Activated CD4-positive, alpha-beta T cell treated with anti-CD3 and anti-CD28 coated beads, Interleukin-10, Interleukin-2, amounts not matched to agents 100 ng/mL and 50 ng/mL, durations not matched to agents 16 hours and 8 hours (primary cell): ENCODE measurements at regions not wholly inside any gene's neighbourhood (a gene's known extent, or its start where the extent isn't known, plus 50 kb on each side); places are given as distances from the start of the nearest gene placed in this dataset.

Source experiments
- DNase-seq: peaks from one replicate; pipeline ENCODE4 v3.0.0-alpha.2; 2020

DNA sequence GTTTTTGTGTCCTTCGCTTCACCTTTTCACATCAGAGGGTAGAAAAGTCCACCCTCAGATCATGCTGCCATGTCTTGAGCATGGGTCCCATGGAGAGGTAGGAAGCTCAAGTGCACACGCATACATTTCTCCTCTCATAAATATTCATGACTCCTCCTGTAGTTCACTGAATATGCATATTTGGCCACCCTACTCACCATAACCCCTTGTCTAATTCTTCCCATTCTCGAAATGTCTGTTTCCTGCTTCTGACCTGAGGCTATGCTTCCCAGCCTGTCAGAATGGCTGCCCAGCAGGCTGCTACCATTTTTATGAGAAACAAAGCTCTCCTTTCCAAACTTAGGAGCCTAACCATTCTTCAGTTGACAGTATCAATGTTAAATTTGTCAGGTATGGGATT is 86.5 kb downstream of the ADRA2C start:
- DNase-seq, result no peak

DNA sequence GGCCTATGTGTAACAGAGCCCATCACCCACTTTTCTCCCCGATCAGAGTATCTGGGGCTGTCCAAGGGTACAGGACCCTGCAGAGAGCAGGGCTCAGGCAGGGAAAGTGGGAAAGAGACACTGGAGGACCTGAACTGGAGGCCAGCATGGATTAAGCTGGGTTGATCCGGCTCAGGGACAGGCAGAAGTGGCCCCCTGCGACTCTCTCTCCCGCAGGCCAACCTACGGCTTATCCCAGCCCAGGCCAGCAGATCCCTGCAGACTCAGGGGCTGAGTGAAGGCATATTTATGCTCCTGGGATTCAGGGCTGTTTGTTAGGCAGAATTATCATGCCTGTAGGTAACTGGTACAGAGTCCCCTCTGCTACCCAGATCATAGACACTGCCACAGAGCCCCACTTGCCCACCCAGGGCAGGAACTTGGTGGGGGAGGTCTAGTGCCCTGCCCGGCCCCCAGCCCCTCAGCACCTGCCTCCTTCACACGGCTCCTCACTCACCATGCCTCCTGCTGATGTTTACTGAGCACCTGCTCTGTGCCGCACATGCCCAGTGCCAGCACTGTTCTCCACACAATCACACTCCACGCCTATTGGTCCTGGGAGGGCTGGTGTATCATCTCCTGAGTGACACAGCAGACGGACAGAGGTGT is 87.3 kb downstream of the ADRA2C start:
- DNase-seq, result no peak

DNA sequence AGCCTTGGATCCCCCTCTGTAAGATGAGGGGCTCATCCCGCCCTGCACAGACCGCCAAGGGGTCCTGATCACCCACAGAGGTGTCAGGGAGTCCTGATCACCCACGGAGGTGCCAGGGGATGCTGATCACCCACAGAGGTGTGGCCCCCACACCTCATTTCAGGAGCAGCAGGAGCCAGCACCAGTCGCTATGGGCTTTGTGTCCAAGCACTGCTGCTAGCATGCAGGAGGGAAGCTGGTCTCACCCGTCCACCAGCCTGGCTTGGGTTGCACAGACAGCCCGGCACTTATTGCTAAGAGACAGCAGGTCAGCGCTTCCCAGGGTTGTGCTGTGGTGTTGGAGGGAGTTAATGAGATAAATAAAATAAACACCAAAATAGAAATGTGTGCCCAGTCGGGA is 88.5 kb downstream of the ADRA2C start:
- no peak for DNase-seq

DNA sequence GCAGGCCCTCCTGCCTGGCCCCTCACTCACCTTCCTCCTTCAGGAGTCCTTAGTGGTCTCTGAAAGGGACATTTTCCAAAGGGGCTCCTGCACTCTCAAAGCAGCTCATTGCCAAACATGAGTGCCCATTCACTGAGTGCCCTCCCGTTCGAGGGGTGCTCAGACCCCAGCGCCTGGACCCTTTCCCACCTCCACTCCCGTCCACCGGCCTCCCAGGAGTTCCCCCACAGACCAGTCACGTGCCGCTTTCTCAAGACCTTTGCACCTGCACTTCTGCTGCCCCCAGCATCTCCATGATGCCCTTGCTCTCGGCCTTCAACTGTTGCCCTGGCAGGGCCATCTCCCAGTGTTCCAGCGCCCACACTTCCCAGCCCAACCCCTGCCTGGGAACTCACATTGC is 89.5 kb downstream of the ADRA2C start:
- DNase-seq, result no peak

DNA sequence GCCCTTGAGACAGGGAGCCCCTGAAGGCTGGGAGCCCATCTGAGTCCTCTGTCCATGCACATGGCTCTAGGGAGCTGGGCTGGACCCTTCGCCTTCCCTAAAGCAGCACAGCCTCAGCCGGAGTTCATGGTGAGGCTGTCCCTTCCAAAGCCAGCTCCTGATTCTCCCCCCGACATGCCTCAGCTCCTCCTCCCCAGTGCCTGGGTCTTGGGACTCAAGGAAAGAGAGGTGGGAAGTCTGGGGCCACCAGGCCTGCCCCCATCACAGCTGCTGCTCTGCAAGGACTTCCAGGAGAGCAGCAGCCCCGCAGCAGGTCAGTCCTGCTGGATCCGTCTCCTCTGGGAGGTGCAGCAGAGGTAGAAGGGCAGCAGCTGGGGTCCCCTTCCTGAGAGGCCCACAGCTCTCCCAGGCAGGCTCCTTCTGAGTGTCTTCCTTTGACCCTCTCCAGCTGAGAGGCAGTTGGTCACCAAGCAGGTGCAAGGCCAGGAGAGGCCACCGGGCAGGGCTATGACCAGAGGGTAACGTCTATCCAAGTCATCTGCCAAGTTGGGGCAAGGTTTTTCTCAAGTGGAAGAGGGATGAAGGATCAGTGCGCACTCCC is 90.5 kb downstream of the ADRA2C start:
- no peak for DNase-seq

DNA sequence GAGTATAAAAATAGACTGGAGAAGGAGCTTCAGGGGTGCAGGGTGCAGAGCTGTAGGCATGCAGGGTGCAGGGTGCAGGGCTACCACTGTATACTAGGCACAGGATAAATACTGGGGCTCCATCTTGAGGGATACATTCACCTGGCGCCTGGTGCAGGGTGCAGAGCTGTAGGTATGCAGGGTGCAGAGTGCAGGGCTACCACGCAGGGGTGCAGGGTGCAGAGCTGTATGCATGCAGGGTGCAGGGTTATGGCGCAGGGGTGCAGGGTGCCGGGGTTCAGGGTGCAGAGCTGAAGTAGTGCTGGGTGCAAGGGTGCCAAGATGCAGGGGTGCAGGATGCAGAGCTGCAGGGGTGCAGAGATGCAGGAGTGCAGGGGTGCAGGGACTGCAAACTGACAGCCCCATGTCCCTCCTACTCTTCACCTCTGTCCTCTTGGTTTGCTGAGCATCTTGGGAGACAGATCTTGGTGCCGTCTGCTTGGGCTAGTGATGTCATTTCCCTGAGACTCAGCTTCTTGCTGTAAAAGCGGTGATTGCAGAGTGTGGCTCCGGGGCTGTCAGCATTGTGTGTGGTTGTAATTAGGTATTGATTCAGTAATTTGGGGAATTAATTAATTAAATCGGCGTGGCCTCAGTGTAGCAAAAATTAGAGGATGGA is 91.2 kb downstream of the ADRA2C start:
- no peak for DNase-seq

DNA sequence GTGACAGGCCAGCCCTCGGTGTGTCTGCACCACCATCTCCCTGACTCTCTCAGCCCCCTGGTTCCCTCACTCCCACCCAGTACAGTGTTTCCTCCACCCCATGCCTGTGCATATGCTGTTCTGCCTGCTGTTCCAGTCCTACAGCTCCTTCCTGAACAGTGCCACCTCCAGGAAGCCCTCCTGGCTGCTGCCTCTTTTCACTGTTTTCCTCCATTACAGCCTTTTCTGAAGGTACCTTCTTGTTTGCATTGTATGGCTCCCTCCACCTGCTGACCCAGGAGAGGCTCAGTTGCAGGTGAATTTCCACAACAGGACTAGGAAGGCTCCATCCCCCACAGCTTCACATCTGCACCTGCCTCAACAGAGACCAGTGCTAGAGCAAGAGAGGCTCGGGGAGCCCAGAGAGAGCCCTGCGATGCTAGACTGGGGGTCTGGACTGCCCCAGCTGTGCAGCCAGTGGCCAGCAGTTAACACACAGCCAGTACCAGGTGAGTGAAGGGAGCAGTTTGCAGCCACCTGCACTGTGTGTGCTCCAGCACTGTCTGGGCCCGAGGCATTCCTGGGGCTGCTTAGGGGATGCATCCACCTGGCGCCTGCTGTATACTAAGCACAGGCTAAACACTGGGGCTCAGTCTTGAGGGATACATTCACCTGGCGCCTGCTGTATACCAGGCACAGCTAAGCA is 92.0 kb downstream of the ADRA2C start:
- no peak for DNase-seq

DNA sequence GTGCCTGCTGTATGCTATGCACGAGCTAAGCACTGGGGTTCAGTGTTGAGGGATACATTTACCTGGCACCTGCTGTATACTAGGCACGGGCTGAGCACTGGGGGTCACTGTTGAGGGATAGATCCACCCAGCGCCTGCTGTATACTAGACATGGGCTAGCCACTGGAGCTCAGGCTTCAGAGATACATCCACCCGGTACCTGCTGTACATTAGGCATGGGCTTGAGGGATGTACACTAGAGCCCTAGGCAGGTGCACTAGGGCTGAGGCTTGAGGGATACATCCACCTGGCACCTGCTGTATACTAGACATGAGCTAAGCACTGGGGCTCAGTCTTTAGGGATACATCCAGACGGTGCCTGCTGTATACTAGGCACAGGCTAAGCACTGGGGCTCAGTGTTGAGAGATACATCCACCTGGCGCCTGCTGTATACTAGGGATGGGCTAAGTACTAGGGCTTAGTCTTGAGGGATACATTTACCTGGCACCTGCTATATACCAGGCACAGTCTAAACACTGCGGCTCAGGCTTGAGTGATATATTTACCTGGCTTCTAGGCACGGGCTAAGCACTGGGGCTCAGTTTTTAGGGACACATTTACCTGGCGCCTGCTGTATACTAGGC is 92.7 kb downstream of the ADRA2C start:
- no peak for DNase-seq

DNA sequence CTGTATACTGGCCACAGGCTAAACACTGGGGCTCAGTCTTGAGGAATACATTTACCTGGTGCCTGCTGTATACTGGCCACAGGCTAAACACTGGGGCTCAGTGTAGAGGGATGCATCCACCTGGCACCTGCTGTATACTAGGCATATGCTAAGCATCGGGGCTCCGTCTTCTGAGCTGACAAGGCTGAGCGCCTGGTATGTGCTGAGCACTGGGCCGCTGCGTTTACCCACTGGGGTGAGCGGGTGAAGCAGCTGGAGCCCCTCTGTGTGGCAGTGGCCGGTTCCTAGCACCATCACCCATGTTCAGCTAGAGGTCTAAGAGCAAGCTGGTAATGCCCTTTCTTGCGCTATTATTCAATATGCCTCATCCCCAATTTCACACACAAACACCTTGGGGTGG is 93.4 kb downstream of the ADRA2C start:
- no peak for DNase-seq

DNA sequence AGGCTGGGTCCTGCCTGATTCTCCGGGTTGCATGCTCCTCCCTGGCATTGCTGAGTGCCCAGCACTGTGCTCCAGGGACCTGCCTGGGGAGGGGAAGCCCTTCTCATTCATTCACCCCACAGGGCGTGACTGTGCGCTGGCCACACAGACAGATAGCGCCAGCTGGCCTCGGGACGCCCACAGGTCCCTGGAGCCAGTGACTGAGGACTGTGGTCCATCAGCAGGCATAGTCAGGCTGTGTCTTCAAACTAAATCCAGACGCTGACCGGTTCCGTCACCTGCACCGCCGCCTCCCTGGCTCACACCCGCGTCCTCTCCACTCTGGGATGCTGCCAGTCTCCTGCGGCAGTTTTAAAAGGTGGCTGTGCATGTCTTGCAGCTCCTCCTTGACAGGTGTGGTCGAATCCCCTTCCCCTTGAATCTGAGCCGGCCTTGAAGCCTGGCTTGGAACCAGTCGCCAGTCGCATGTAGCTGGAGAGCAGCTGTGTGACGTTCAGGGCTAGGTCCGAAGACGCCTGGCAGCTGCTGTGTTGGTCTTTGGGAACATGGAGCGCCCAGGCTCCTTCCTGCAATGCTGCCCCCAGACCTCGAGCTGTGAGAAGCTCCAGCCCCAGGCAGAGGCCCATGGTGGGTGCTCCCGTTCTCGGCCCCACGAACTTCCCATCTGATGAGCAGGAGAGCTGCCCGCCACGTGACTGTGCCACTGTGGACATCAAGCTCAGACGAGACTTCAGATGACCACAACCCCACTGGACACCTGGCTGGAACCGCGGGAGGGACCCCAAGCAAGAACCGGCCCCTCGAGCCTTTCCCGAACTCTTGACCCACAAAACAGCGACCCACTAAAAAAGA is 94.1 kb downstream of the ADRA2C start:
- no peak for DNase-seq

DNA sequence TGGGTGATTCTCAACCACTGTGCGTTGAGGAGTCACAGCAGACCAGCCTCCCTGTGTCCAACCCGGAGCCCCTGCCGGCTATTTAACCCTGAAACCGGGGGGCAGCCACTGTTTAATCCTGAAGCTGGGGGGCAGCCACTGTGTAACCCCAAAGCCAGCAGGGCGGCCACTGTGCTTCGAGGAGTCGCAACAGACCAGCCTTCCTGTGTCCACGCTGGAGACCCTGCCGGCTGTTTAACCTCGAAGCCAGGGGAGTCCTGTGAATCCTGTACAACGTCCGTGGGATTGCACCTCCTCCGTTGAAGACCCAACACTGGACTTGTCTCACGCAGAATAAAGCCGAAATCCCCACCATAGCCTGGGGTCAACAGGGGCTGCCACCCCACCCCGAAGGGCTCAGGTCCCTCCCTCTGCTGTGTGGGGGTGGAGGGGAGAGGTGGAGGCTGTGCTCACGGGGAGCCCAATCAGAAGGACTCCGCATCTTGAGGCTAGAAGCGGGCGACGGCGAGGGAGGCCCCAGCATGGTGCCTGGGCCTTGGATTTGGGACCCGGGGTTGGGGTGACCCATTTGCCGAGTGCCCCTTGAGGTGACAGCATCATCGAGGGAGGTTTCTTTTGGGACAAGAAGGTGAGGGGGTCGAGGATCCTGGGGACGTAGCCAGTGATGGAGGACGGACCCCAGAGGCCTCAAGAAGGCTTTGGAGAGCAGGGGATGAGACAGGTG is 94.9 kb downstream of the ADRA2C start:
- DNase-seq, result no peak

DNA sequence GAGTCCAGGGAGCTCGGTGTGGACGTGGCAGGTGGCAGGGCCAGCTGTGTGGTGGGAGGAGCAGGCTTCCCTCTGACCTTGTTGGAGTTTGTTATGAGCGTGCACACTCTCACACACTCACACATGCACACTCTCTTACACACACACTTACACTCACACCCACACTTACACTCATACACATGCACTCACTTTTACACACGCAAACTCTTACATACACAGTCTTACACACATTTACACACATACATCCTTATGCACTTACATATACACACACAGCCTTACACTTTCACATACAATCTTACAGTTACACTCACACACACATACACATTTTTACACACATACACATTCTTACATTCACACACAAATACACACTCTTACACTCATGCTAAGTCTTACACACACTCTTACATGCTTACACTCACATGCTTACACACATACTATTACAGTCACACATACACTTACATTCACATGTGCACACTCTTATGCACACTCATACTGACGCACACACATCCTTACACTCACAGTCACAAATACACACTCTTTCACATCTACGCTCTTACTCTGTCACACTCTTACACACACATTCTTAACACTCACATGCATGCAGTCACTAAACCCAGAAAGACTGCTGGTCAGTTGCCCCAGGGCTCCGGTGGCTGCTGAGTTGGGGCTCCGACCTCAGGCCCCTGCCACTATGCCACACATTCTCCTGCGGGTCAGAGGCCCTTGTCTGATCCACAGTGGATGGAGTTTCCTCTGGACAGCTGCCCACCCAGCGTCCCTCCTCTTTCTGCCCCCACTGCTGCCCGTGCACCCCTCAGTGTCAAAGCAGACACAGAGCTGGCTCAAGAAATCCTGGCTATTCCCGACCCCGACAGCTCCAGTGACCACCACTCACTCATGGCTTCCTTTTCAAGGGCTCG is 95.8 kb downstream of the ADRA2C start:
- DNase-seq, result no peak

DNA sequence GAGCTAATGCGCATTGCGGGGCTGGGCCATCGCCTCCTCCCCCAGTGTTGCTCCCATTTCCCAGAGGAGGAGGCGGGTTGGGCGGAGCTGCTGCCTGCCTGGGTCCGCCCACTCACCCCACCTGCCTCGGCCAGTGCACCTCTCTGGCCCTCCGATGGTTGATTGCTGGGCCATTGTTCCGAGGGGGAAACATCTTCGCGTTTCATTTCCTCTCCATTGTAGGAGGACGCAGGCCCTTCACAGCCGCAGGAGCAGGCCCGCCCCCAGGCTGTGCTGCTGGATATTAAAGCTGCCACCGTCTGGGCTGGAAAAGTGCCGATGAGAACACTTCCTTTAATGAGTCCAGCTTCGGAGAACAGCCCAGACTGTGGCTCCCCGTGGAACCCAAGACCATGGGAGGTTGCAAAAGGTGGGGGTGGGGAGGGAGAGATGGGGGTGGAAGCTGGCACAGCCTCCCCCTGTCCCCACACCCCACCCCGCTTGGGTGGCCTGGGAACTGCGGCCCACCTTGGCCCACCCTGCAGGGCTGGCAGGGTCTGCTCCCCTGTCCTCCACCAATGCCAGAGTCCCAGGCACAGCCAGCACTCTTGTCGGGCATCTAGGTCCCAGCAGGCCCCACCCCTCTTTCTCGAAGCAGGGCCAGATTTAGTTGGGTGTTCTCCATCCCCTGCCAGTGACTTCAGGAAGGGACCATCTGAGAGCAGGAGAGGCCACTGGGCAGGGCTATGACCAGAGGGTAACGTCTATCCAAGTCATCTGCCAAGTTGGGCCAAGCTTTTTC is 96.6 kb downstream of the ADRA2C start:
- DNase-seq, result no peak

DNA sequence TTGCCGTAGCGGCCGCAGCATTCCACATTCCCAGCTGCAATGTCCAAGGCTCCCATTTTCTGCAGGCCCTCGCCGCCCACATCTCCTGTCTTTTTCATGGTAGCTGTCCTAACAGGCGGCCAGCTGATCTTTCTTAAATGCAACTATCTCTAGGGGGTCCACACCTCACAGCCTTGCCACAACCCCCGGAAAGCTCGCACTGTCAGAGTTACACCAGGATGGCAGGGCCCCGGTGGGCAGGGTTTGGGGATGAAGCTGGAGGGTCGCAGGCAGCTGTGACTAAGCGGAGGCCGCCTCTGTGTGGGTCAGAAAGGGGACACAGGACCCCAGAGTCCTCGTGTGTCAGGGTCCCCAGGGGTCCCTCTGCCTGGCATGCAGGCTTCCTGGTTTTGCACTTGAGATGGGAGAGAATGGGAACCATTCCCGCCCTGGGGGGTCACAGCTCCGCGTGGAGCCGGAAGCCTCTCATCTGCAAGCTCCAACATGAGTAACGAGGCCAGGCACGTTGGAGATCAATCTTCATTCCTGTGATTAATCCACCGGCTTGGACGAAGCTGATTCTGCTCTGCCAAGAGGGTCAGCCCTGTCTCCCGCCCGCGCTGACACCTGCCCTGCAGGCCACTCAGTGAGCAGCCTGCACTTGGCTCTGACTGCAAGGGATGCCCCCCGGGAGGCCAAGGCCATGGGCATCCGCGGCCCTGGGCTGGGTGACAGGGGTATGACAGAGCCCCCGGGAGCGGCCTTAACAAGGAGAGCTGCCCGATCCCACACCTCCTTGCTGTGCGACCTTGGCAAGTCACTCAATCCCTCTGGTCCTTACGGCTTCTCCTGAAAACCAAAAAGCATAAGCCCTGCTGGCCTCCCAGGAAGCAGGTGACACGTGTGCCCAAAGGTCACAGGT is 97.9 kb downstream of the ADRA2C start:
- DNase-seq, result no peak

DNA sequence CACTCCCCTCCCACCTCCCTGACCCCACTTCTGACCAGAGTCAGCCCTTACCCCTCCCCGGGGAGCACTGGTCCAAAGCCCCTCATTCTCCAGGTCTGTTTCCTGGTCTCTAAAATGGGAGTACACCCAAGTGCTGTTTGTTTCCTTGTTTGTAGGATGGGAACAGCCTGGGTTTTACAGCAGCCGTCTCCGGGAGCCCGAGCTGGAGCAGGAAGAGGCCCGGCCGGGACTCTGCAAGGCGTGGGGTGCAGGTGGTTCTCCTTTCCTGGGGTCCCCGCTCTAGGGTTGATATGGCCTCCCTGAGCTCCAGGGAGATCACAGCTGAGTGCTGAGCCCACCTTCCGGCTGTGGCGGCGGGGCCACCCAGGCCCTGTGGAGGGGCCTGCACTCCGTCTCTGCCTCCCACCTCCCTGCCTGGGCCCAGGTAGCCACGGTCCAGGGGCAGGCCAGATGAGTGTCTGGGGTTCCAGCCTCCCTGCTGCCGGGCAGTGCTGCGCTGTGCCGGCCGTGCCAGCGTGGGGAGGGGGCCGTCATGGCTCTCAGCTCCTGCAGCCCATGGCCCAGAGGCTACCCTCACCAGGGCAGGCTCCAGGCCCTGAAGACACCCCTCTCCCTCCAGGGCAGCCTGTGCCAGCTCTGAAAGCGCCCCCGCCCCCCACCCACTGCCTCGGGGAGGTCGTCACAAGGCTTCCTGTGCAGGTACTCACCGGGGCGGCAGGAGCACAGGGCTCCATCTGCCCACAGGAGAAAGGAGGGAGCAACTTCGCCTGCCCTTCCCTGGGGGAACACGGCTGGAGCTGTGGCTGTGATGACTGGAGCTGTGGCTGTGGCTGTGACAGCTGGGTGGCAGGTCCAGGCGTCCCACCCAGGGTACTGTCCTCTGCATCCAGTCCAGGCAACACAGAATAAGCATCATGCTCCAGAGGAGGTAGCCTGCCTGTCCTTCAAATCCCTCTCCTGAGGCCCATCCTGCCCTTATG is 98.8 kb downstream of the ADRA2C start:
- no peak for DNase-seq

DNA sequence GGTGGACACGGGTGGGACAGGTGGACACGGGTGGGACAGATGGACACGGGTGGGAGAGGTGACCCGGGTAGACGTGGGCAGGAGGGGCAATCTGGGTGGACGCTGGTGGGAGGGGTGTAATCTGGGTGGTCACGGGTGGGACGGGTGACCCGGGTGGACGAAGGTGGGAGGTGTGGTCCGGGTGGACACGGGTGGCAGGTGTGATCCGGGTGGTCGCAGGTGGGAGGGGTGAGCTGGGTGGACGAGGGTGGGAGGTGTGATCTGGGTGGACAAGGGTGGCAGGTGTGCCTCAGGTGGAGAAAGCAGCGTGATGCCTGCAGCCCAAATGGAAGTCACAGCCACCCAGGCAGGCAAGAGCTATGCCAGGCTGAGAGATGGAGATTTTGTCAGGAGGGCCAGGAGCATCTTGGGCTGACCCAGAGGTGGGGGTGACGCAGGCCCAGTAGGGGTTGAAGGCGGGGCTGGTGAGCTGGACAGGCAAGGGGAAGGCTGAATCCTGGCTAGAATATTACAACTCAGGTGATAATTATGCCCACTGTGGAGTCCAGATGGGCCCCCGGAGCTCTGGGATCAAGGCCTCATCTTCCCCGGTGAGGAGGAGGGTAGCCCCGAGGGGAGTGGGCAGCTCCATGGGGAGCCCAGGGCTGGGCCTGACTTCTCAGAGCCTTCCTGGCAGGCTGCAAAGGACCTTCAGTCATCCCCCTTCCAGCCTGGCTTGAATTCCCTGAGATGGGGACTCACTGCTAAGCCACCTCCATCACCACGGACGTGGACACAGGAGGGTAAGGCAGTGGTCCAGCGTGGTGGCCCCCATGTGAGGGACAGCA is 100.0 kb downstream of the ADRA2C start:
- no peak for DNase-seq

DNA sequence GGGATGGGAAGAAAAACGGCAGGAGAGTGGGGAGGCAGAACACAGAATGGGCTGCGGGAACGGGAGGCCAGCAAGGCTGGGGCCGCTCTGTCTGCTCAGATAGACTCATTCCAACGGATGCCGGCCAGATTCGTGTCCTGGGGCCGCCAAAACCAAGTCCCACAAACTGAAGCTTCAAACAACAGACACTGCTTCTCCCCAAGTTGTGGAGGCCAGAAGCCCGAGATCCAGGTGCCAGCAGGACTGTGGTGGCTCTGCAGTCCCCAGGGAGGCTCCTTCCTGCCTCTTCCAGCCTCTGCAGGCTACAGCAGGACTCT is 100.6 kb downstream of the ADRA2C start:
- DNase-seq, result no peak
